RWPE2 (cell line): ENCODE measurements at regions not wholly inside any gene's neighbourhood (a gene's known extent, or its start where the extent isn't known, plus 50 kb on each side); places are given as distances from the start of the nearest gene placed in this dataset.
A peak's percentile ranks its signal among the peaks of the same experiment; 100 is the strongest.

Experiments
- ATAC-seq: fragments of 200-7000 bp; cut with Tn5 transposase; 3 replicates; pipeline ENCODE4 v1.9.1; 2021; ENCODE audit warnings: low read depth
- DNase-seq: peaks from one replicate; pipeline ENCODE4 v3.0.0-alpha.2; 2020; ENCODE audit warnings: low spot score
- H3K27ac ChIP-seq: fragments of 450-650 bp; 2 replicates; pipeline ENCODE4 v1.5.1; 2017; ENCODE audit warnings: mild to moderate bottlenecking; ENCODE audit not compliant: poor library complexity, severe bottlenecking
- H3K27me3 ChIP-seq: fragments of 250-450 bp; sonication (Bioruptor Pico); 2 replicates; pipeline ENCODE4 v1.5.1; 2021; ENCODE audit warnings: mild to moderate bottlenecking, moderate library complexity; ENCODE audit not compliant: insufficient read depth, poor library complexity, severe bottlenecking
- H3K36me3 ChIP-seq: fragments of 250-450 bp; sonication (Bioruptor Pico); 2 replicates; pipeline ENCODE4 v1.5.1; 2020; ENCODE audit warnings: low read depth, mild to moderate bottlenecking, moderate library complexity
- H3K4me1 ChIP-seq: fragments of 250-450 bp; sonication (Bioruptor Pico); 2 replicates; pipeline ENCODE4 v1.5.1; 2021; ENCODE audit warnings: mild to moderate bottlenecking, moderate library complexity; ENCODE audit not compliant: insufficient read depth, poor library complexity, severe bottlenecking
- H3K4me3 ChIP-seq: fragments of 250-450 bp; sonication (Bioruptor Pico); 2 replicates; pipeline ENCODE4 v1.5.1; 2021; ENCODE audit warnings: mild to moderate bottlenecking, moderate library complexity; ENCODE audit not compliant: severe bottlenecking
- H3K9me3 ChIP-seq: fragments of 250-450 bp; sonication (Bioruptor Pico); 2 replicates; pipeline ENCODE4 v1.5.1; 2021; ENCODE audit warnings: mild to moderate bottlenecking, moderate library complexity; ENCODE audit not compliant: severe bottlenecking
- CTCF ChIP-seq: fragments of 450-650 bp; IDR thresholded peaks from one replicate; pipeline ENCODE4 v1.5.1; 2017; ENCODE audit warnings: mild to moderate bottlenecking, moderate library complexity; ENCODE audit not compliant: poor library complexity, severe bottlenecking

- no peaks in the 10 kb centered on the region for H3K36me3 ChIP-seq
- no peak overlapping the region for H3K4me3 ChIP-seq
- H3K27me3 ChIP-seq: no peaks in the 10 kb centered on the region
- no peaks in the 10 kb centered on the region for H3K4me1 ChIP-seq
- no peak for ATAC-seq
- no peak for DNase-seq
- no peak for TF ChIP-seq CTCF
- no peaks in the 10 kb centered on the region for H3K9me3 ChIP-seq
- H3K27ac ChIP-seq: no peak overlapping the region
Measured at GRCh38 chr18:78774741-78775141, 204.9 kb upstream of the SALL3 start.

- no peaks in the 10 kb centered on the region for H3K27me3 ChIP-seq
Measured at GRCh38 chr18:78776151-78776550, 203.5 kb upstream of the SALL3 start.

GRCh38 chr18:78776706-78777285, 202.8 kb upstream of the SALL3 start:
- DNase-seq (peak; percentile 5), ATAC-seq (no peak)
- no peaks in the 10 kb centered on the region for H3K36me3 ChIP-seq
- H3K27ac ChIP-seq: no peak overlapping the region
- H3K4me1 ChIP-seq: no peaks in the 10 kb centered on the region
- no peak overlapping the region for H3K4me3 ChIP-seq
- TF ChIP-seq CTCF: no peak
- H3K27me3 ChIP-seq: no peaks in the 10 kb centered on the region
- H3K9me3 ChIP-seq: no peaks in the 10 kb centered on the region

More at GRCh38 chr18:78776151-78776550, 203.5 kb upstream of the SALL3 start:
- TF ChIP-seq CTCF: no peak
- Histone ChIP-seq H3K9me3 (no peaks in the 10 kb centered on the region), H3K27ac (no peak overlapping the region), H3K36me3 (no peaks in the 10 kb centered on the region), H3K4me3 (no peak overlapping the region), H3K4me1 (no peaks in the 10 kb centered on the region)
- DNase-seq: peak; percentile 14
- ATAC-seq: no peak

- ATAC-seq: no peak
Measured at GRCh38 chr18:78777992-78778391, 201.6 kb upstream of the SALL3 start.

More at GRCh38 chr18:78777992-78778391, 201.6 kb upstream of the SALL3 start:
- Histone ChIP-seq H3K27ac (no peak overlapping the region), H3K9me3 (no peaks in the 10 kb centered on the region), H3K4me1 (no peaks in the 10 kb centered on the region), H3K27me3 (no peaks in the 10 kb centered on the region), H3K36me3 (no peaks in the 10 kb centered on the region), H3K4me3 (no peak overlapping the region)
- no peak for DNase-seq
- TF ChIP-seq CTCF: no peak
